Mammary epithelial cell (primary cell): ENCODE measurements at regions not wholly inside any gene's neighbourhood (a gene's known extent, or its start where the extent isn't known, plus 50 kb on each side); places are given as distances from the start of the nearest gene placed in this dataset.

Source experiments
- EZH2 ChIP-seq: IDR thresholded peaks from 2 replicates; pipeline ENCODE4 v1.6.1; 2012; ENCODE audit warnings: low read length, inconsistent platforms, borderline replicate concordance
- TF ChIP-seq, protein P1 (sequence below), 2 donors: IDR thresholded peaks in 1 of 2; conservative IDR thresholded peaks in 1 of 2; 2 replicates each; pipeline ENCODE4 v1.5.1; 2011 to 2012; ENCODE audit warnings: inconsistent platforms in 2 of 2, low read length in 2 of 2, mild to moderate bottlenecking in 2 of 2, control low read depth in 1 of 2, low read depth in 1 of 2; ENCODE audit not compliant: insufficient read depth in 1 of 2; ENCODE audit errors: extremely low read depth in 1 of 2

DNA sequence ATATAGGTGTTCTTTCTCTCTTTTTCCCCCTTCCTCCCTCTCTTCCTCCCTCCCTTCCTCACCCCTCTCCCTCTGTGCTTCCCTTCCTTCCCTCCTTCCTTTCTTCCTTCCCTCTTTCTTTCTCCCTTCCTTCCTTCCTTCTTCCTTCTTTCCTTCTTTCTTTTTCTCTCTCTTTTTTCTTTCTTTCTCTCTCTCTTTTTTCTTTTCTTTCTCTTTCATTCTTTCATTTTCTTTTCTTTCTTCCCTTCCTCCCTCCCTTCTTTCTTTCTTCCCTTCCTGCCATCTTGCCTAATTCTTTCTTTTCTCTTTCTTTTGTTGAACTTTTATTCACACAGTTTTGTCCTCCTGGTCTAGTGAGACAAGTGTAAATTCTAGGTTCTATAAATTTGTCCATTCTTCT is 1595.6 kb downstream of the SI start:
- TF ChIP-seq, protein P1, sequence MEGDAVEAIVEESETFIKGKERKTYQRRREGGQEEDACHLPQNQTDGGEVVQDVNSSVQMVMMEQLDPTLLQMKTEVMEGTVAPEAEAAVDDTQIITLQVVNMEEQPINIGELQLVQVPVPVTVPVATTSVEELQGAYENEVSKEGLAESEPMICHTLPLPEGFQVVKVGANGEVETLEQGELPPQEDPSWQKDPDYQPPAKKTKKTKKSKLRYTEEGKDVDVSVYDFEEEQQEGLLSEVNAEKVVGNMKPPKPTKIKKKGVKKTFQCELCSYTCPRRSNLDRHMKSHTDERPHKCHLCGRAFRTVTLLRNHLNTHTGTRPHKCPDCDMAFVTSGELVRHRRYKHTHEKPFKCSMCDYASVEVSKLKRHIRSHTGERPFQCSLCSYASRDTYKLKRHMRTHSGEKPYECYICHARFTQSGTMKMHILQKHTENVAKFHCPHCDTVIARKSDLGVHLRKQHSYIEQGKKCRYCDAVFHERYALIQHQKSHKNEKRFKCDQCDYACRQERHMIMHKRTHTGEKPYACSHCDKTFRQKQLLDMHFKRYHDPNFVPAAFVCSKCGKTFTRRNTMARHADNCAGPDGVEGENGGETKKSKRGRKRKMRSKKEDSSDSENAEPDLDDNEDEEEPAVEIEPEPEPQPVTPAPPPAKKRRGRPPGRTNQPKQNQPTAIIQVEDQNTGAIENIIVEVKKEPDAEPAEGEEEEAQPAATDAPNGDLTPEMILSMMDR (conservative IDR thresholded peaks at IDR 0.05 in 1 of 2, IDR thresholded peaks at IDR 0.05 in 1 of 2; ENCODE audit: extremely low read depth in 1 of 2, insufficient read depth in 1 of 2, low read depth in 1 of 2, low read length in 2 of 2), result no peak
- no peak for TF ChIP-seq EZH2
